GM21786 (cell line): ENCODE measurements at regions not wholly inside any gene's neighbourhood (a gene's known extent, or its start where the extent isn't known, plus 50 kb on each side); places are given as distances from the start of the nearest gene placed in this dataset.

ENCODE experiments used
- ATAC-seq: cut with Tn5 transposase; IDR thresholded peaks from one replicate; pipeline ENCODE4 v1.9.1; 2021; ENCODE audit not compliant: unreplicated experiment

- ATAC-seq = no peak
Observed at GRCh38 chr14:42469637-42470426, 863.2 kb downstream of the LRFN5 start.

- ATAC-seq = no peak
Observed at GRCh38 chr14:42460673-42461072, 854.0 kb downstream of the LRFN5 start.

GRCh38 chr14:42459171-42459685 lies 852.6 kb downstream of the LRFN5 start:
- no peak for ATAC-seq

- no peak for ATAC-seq
Observed at GRCh38 chr14:42441615-42442014, 834.9 kb downstream of the LRFN5 start.

- no peak for ATAC-seq
Observed at GRCh38 chr14:42437809-42438208, 831.1 kb downstream of the LRFN5 start.

GRCh38 chr14:42429401-42429800 lies 822.7 kb downstream of the LRFN5 start:
- no peak for ATAC-seq

- peak; percentile 88 for ATAC-seq
Observed at GRCh38 chr14:42428996-42429395, 822.3 kb downstream of the LRFN5 start.

- ATAC-seq = no peak
Observed at GRCh38 chr14:42424501-42424900, 817.8 kb downstream of the LRFN5 start.

- no peak for ATAC-seq
Observed at GRCh38 chr14:42421377-42422078, 814.9 kb downstream of the LRFN5 start.

GRCh38 chr14:42420071-42420470 lies 813.4 kb downstream of the LRFN5 start:
- no peak for ATAC-seq

GRCh38 chr14:42407153-42407552 lies 800.5 kb downstream of the LRFN5 start:
- ATAC-seq = no peak

- no peak for ATAC-seq
Observed at GRCh38 chr14:42391146-42391834, 784.6 kb downstream of the LRFN5 start.

- ATAC-seq = no peak
Observed at GRCh38 chr14:42378880-42379279, 772.2 kb downstream of the LRFN5 start.

- ATAC-seq = no peak
Observed at GRCh38 chr14:42378274-42378673, 771.6 kb downstream of the LRFN5 start.

GRCh38 chr14:42374332-42374731 lies 767.7 kb downstream of the LRFN5 start:
- no peak for ATAC-seq

- ATAC-seq = no peak
Observed at GRCh38 chr14:42370056-42370455, 763.4 kb downstream of the LRFN5 start.

- ATAC-seq = no peak
Observed at GRCh38 chr14:42368234-42368633, 761.6 kb downstream of the LRFN5 start.

GRCh38 chr14:42353315-42353714 lies 746.6 kb downstream of the LRFN5 start:
- ATAC-seq = peak; percentile 61

GRCh38 chr14:42335918-42336317 lies 729.2 kb downstream of the LRFN5 start:
- ATAC-seq = no peak

GRCh38 chr14:42334931-42335330 lies 728.3 kb downstream of the LRFN5 start:
- ATAC-seq = no peak

- no peak for ATAC-seq
Observed at GRCh38 chr14:42323426-42323825, 716.8 kb downstream of the LRFN5 start.
